AG10803 (cell line): ENCODE measurements at regions not wholly inside any gene's neighbourhood (a gene's known extent, or its start where the extent isn't known, plus 50 kb on each side); places are given as distances from the start of the nearest gene placed in this dataset.
A peak's percentile ranks its signal among the peaks of the same experiment; 100 is the strongest.

Source experiments
- DNase-seq: peaks from one replicate; pipeline ENCODE4 v3.0.0; 2010; ENCODE audit warnings: low read depth
- H3K4me3 ChIP-seq: 2 replicates; pipeline ENCODE4 v1.5.1; 2011; ENCODE audit warnings: mild to moderate bottlenecking, low read length, control low read depth
- TF ChIP-seq, protein P1 (sequence below): conservative IDR thresholded peaks from 2 replicates; pipeline ENCODE4 v1.5.1; 2011; ENCODE audit warnings: mild to moderate bottlenecking, low read length, control low read depth, inconsistent platforms

DNA sequence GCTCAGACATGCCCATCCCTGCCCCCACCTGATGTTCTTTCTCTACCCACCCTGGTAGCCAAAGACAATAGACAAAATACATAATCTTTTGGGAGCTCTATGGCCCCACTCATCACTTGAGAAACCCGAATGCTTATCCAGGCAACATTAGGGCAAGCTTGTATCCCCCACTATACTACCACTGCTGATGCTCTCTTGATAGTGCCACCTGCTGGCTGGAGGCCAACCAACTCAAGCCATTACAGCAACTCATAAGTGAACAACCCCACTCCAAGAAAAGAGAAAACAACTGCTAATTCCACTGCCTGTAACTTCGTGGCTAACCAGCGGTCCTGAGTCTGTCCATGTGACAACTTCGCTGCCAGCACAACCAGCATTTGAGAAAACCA is 342.5 kb upstream of the TGFBR2 start:
- DNase-seq: no peak
- H3K4me3 ChIP-seq: no peak overlapping the region
- TF ChIP-seq, protein P1, sequence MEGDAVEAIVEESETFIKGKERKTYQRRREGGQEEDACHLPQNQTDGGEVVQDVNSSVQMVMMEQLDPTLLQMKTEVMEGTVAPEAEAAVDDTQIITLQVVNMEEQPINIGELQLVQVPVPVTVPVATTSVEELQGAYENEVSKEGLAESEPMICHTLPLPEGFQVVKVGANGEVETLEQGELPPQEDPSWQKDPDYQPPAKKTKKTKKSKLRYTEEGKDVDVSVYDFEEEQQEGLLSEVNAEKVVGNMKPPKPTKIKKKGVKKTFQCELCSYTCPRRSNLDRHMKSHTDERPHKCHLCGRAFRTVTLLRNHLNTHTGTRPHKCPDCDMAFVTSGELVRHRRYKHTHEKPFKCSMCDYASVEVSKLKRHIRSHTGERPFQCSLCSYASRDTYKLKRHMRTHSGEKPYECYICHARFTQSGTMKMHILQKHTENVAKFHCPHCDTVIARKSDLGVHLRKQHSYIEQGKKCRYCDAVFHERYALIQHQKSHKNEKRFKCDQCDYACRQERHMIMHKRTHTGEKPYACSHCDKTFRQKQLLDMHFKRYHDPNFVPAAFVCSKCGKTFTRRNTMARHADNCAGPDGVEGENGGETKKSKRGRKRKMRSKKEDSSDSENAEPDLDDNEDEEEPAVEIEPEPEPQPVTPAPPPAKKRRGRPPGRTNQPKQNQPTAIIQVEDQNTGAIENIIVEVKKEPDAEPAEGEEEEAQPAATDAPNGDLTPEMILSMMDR: no peak

DNA sequence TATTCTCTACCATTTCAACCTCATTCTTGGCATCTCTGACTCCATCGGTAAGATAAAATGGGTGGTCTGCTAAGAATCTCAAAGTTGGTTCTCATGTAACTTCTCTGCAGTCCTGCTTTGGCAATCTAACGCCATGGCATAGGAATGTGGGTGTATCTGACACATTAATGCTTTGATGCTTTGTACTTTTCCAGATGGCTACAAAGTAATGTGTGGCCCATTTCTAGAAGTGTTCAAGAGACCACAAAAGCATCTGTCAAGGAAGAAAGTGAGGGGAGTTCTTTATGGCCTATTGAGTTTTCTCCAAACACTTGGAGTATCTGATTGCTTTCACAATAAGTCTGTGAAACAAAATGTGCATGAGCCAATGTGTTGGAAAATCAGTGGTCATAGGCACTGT is 339.9 kb upstream of the TGFBR2 start:
- H3K4me3 ChIP-seq: no peak overlapping the region
- peak; percentile 81 for DNase-seq
- TF ChIP-seq, protein P1: no peak

GRCh38 chr3:30268288-30268687 is 338.1 kb upstream of the TGFBR2 start:
- no peak for DNase-seq
- TF ChIP-seq, protein P1: no peak

DNA sequence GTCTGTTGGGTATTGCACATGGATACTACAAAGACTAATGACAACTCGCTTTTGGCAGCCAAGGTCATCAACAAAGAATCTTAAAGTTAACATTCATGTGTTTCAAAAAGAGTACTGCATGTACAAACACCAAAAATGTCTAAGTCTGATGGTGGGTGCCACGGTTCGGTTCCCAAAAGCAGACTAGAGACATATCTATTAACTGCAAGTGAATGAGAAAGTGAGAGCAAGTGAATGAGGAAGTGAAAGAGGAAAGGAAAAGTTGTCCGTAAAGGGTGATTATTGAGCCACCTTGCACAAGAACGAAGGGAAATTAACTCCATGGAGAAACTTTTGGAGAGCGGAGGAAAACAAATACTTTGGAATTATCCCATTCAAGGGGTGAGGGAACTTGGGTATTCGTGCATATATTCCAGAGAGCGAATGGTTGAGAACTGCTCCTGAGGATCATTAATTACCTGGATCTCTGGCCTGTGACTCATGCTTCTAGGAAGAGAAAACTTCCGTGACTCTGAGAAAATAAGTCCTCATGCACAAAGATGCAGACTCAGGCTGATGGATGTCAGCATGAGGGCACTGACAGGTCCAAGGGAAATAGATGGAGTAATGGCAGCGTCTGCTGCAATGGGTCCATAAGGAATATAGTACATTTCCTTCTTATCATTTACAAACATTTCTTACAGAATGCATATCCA is 336.5 kb upstream of the TGFBR2 start:
- TF ChIP-seq, protein P1: no peak
- no peak for DNase-seq
- no peak overlapping the region for H3K4me3 ChIP-seq

More at GRCh38 chr3:30268288-30268687, 338.1 kb upstream of the TGFBR2 start:
- no peak overlapping the region for H3K4me3 ChIP-seq

DNA sequence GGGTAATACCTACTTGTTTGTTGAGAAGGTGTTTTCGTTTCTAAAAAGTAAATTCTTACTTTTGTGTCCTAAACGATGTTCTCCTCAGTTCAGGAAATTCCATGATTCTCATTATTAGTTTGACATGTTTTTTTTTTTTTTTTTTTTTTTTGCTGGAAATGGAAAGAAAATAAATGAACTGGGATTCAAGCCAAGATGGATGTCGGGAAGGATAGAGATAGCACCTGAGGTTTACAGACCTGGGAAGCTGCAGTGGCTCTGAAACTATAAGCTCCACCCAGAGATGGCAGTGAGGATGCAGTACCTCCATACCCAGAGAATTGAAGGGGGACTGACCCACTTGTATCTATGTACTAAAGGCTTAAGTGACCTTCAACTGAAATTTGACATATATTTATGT is 334.6 kb upstream of the TGFBR2 start:
- TF ChIP-seq, protein P1: no peak

GRCh38 chr3:30273304-30274072 is 332.9 kb upstream of the TGFBR2 start:
- TF ChIP-seq, protein P1: no peak
- peak; percentile 45 for DNase-seq
- H3K4me3 ChIP-seq: no peak overlapping the region

More for the DNA sequence above, 334.6 kb upstream of the TGFBR2 start:
- DNase-seq: no peak
- no peak overlapping the region for H3K4me3 ChIP-seq

DNA sequence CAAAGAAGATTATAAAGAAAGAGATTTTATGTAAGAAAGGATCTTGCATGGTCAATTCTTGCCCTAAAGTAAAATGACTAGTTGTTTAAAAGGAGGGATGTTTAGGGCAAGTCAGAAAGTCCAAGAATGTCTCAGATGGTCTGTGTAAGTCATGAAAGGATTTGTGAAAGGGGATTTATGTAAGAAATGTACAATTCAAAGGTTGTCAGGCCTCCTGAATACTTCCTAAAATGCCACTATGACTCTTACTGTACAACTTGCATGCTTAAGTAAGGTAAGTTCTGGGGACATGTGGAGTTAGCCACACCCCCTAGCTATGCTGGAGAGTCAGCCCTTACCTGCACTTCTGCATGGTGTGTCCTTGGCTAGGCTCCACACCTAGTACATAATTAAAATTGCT is 328.9 kb upstream of the TGFBR2 start:
- no peak overlapping the region for H3K4me3 ChIP-seq
- TF ChIP-seq, protein P1: no peak
- DNase-seq: no peak
